K562 (cell line): ENCODE measurements at regions not wholly inside any gene's neighbourhood (a gene's known extent, or its start where the extent isn't known, plus 50 kb on each side); places are given as distances from the start of the nearest gene placed in this dataset.

Experiments used
- ATAC-seq: fragments of 200-7000 bp; cut with Tn5 transposase; 3 replicates; pipeline ENCODE4 v1.9.1; 2020; ENCODE audit warnings: moderate library complexity
- BruUV-seq: library from RNA; stranded (reverse); fragments of 400-500 nt; replicated peaks from 2 replicates; lab custom pipeline; 2021; lab: Mats Ljungman, UMichigan
- CTCF ChIA-PET: fragments of 300-600 bp; formaldehyde crosslinking; extraction: SDS; loops from one replicate; lab custom pipeline; 2021; ENCODE audit warnings: low intra/inter-chr PET ratio; lab: Yijun Ruan, JAX
- POLR2A ChIA-PET: fragments of 300-600, 350-650 bp; sonication (Branson Sonifier 250); formaldehyde crosslinking; extraction: SDS; loops from one replicate; lab custom pipeline; 2021; ENCODE audit warnings: antibody characterized with exemption, inconsistent platforms; lab: Yijun Ruan, JAX
- DNase-seq, 4 experiments: peaks; one replicate each; pipeline versions ENCODE4 v3.0.0 to v3.0.0-alpha.2; 2011 to 2018; ENCODE audit warnings: low spot score in 3 of 4, mixed read lengths in 3 of 4; ENCODE audit errors: extremely low read depth in 1 of 4
- FAIRE-seq: peaks from 2 replicates; lab custom pipeline; 2011; peaks lifted over from hg19 to GRCh38; lab: Jason Lieb, UNC
- H2AFZ ChIP-seq: 2 replicates; pipeline ENCODE4 v1.6.0; 2011; ENCODE audit warnings: low read depth, low read length, control low read depth, inconsistent platforms
- H3K27ac ChIP-seq: fragments of 200-600 bp; 3 replicates; pipeline ENCODE4 v1.8.0; 2011; ENCODE audit warnings: low read depth, mild to moderate bottlenecking, control low read depth, inconsistent platforms, low read length, moderate library complexity, mixed read lengths; ENCODE audit errors: extremely low read depth
- H3K27me3 ChIP-seq, 2 experiments: fragments of 300-600 bp in 1 of 2; 2 replicates in 1 of 2; 3 replicates in 1 of 2; pipeline versions ENCODE4 v1.6.0 to v1.8.0; 2011; ENCODE audit warnings: inconsistent platforms in 2 of 2, low read length in 2 of 2, mild to moderate bottlenecking in 1 of 2, mixed read lengths in 1 of 2, moderate library complexity in 1 of 2; ENCODE audit not compliant: control insufficient read depth in 2 of 2, insufficient read depth in 2 of 2
- H3K36me3 ChIP-seq: fragments of 300-600 bp; 3 replicates; pipeline ENCODE4 v1.8.0; 2011; ENCODE audit warnings: mild to moderate bottlenecking, low read length, inconsistent platforms; ENCODE audit not compliant: control insufficient read depth, insufficient read depth
- H3K4me1 ChIP-seq, 2 experiments: fragments of 200-600 bp in 1 of 2; replicated peaks in 1 of 2; 2 replicates in 1 of 2; 3 replicates in 1 of 2; pipeline versions ENCODE4 v1.5.1 to v1.8.0; 2011; ENCODE audit warnings: inconsistent platforms in 2 of 2, low read length in 2 of 2, mild to moderate bottlenecking in 1 of 2, mixed read lengths in 1 of 2, moderate library complexity in 1 of 2; ENCODE audit not compliant: control insufficient read depth in 2 of 2, insufficient read depth in 2 of 2
- H3K4me2 ChIP-seq: 2 replicates; pipeline ENCODE4 v1.6.1; 2011; ENCODE audit warnings: low read length, control low read depth, inconsistent platforms, mixed read lengths; ENCODE audit not compliant: insufficient read depth
- H3K4me3 ChIP-seq: fragments of 200-600 bp; sonication (generic), shearing (Covaris generic); 2 replicates; pipeline ENCODE4 v1.5.1; 2016; ENCODE audit warnings: control low read depth, inconsistent platforms
- H3K79me2 ChIP-seq: fragments of 200-600 bp; 3 replicates; pipeline ENCODE4 v1.8.0; 2011; ENCODE audit warnings: low read length, inconsistent platforms; ENCODE audit not compliant: control insufficient read depth, insufficient read depth
- H3K9ac ChIP-seq, 2 experiments: 2 replicates each; pipeline versions ENCODE4 v1.6.0 to v1.6.1; 2011; ENCODE audit warnings: low read depth in 2 of 2, low read length in 2 of 2, control low read depth in 1 of 2, inconsistent platforms in 1 of 2, mild to moderate bottlenecking in 1 of 2, mixed read lengths in 1 of 2; ENCODE audit not compliant: insufficient read depth in 1 of 2
- H3K9me1 ChIP-seq: one replicate; pipeline ENCODE4 v1.6.0; 2011; ENCODE audit warnings: inconsistent platforms, mild to moderate bottlenecking, low read length, moderate library complexity; ENCODE audit not compliant: control insufficient read depth, insufficient read depth
- H3K9me3 ChIP-seq: replicated peaks from 2 replicates; pipeline ENCODE4 v1.5.1; 2011; ENCODE audit warnings: low read depth, low read length, inconsistent platforms; ENCODE audit not compliant: control insufficient read depth, insufficient read depth
- H4K20me1 ChIP-seq: replicated peaks from 2 replicates; pipeline ENCODE4 v1.6.1; 2011; ENCODE audit warnings: low read length, inconsistent platforms, mixed read lengths; ENCODE audit not compliant: control insufficient read depth, insufficient read depth
- BDP1 ChIP-seq: IDR thresholded peaks from 3 replicates; pipeline ENCODE4 v1.6.1; 2011; ENCODE audit not compliant: insufficient read length, insufficient read depth
- CREM ChIP-seq: IDR thresholded peaks from 2 replicates; pipeline ENCODE4 v1.6.1; 2014; ENCODE audit warnings: antibody characterized with exemption, low read depth
- PHF21A ChIP-seq: fragments of 450-650 bp; IDR thresholded peaks from 2 replicates; pipeline ENCODE4 v1.6.1; 2017; ENCODE audit warnings: low read depth, borderline replicate concordance
- PHTF2 ChIP-seq: fragments of 250-450 bp; sonication (Bioruptor Pico); IDR thresholded peaks from 2 replicates; pipeline ENCODE4 v1.5.0; 2021; ENCODE audit warnings: mild to moderate bottlenecking
- TOE1 ChIP-seq, 2 experiments: fragments of 450-650 bp in 1 of 2; sonication (generic) in 1 of 2; formaldehyde crosslinking in 1 of 2; IDR thresholded peaks; 2 replicates each; pipeline versions ENCODE4 v1.7.1 to v1.8.0; 2016 to 2022; ENCODE audit warnings: borderline replicate concordance in 2 of 2, mild to moderate bottlenecking in 2 of 2, antibody characterized with exemption in 1 of 2, inconsistent platforms in 1 of 2, low read depth in 1 of 2, missing genetic modification reagents in 1 of 2, moderate library complexity in 1 of 2
- XRCC4 ChIP-seq: IDR thresholded peaks from one replicate; pipeline ENCODE4 v1.6.1; 2011; ENCODE audit not compliant: insufficient read depth, insufficient read length; ENCODE audit errors: extremely low read depth
- ZBTB11 ChIP-seq, 3 experiments: fragments of 200-800 bp in 1 of 3; fragments of 250-450 bp in 1 of 3; fragments of 450-650 bp in 1 of 3; sonication (Bioruptor Pico) in 1 of 3; sonication (Bioruptor generic) in 1 of 3; formaldehyde crosslinking in 1 of 3; IDR thresholded peaks; 2 replicates each; pipeline versions ENCODE4 v1.6.1 to v1.8.0; 2016 to 2022; ENCODE audit warnings: mild to moderate bottlenecking in 2 of 3, missing genetic modification characterization in 2 of 3, missing compliant biosample characterization in 1 of 3, moderate library complexity in 1 of 3
- ZNF274 ChIP-seq: IDR thresholded peaks from 2 replicates; pipeline ENCODE4 v1.6.1; 2011; ENCODE audit warnings: low read depth, mild to moderate bottlenecking, low read length, moderate library complexity, borderline replicate concordance
- ZNF512 ChIP-seq: IDR thresholded peaks from 2 replicates; pipeline ENCODE4 v1.6.1; 2016; ENCODE audit warnings: missing genetic modification characterization, missing compliant biosample characterization
- WGBS: fragments of 100-300 bp; shearing (Covaris generic); methylation state at CpG from one replicate; pipeline ENCODE4 v1.1.6; 2016; ENCODE audit warnings: low coverage, mixed read lengths; ENCODE audit not compliant: insufficient coverage; ENCODE audit errors: missing lambda C conversion rate; 5-methylcytosine and 5-hydroxymethylcytosine counted together
- in situ Hi-C: fragments of 300-500 bp; cut with MboI; formaldehyde crosslinking; loops from 4 replicates; pipeline ENCODE4 v1.15.0; 2018; ENCODE audit warnings: inconsistent platforms, mixed read lengths
- intact Hi-C: fragments of 100-400 bp; cut with micrococcal nuclease; formaldehyde crosslinking; loops from 2 replicates; pipeline ENCODE4 v1.14.2; 2022

GRCh38 chr10:108849688-108850087 is 1073.6 kb downstream of the XPNPEP1 start:
- Histone ChIP-seq H3K9me1 (no peaks in the 10 kb centered on the region), H3K4me3 (no peak overlapping the region), H2AFZ (no peak overlapping the region), H3K27me3 (no peaks in the 10 kb centered on the region), H3K79me2 (no peaks in the 10 kb centered on the region), H3K9me3 (no peaks in the 10 kb centered on the region; the same call in 1 of the 2 replicates), H3K4me1 (no peaks in the 10 kb centered on the region), H3K9ac (no peak overlapping the region), H4K20me1 (no peaks in the 10 kb centered on the region), H3K36me3 (no peaks in the 10 kb centered on the region), H3K27ac (no peak overlapping the region), H3K4me2 (no peak overlapping the region)
- TF ChIP-seq CREM (no peak), ZNF274 (no peak), TOE1 (IDR thresholded peaks at IDR 0.05; ENCODE audit: borderline replicate concordance) (no peak), TOE1 (CRISPR knock-in tag; IDR thresholded peaks at IDR 0.05; ENCODE audit: borderline replicate concordance, low read depth) (no peak), PHTF2 (CRISPR knock-in tag) (no peak), XRCC4 (no peak), ZNF512 (tag) (no peak), PHF21A (no peak), BDP1 (no peak), ZBTB11 (CRISPR knock-in tag; IDR thresholded peaks at IDR 0.05) (no peak)
- intact Hi-C loops, result no loop called here
- 3% methylated on average over 2 of the region's 2 CpGs for WGBS
- CTCF ChIA-PET, result no interaction called here
- ATAC-seq (no peak), DNase-seq (no peak), FAIRE-seq (no peak)
- in situ Hi-C loops, result no loop called here
- POLR2A ChIA-PET, result no interaction called here
- no TSS peak for BruUV-seq
